Fibroblast of lung (primary cell): ENCODE measurements at regions not wholly inside any gene's neighbourhood (a gene's known extent, or its start where the extent isn't known, plus 50 kb on each side); places are given as distances from the start of the nearest gene placed in this dataset.
A peak's percentile ranks its signal among the peaks of the same experiment; 100 is the strongest.

ENCODE experiments used
- DNase-seq, 2 donors: peaks; one replicate each; pipeline versions ENCODE4 v3.0.0 to v3.0.0-alpha.2; 2010; ENCODE audit warnings: low read depth in 2 of 2
- H2AFZ ChIP-seq: 2 replicates; pipeline ENCODE4 v1.5.1; 2012; ENCODE audit warnings: low read length, control low read depth, inconsistent platforms
- H3K27ac ChIP-seq: 2 replicates; pipeline ENCODE4 v1.5.1; 2011; ENCODE audit warnings: low read length, control low read depth; ENCODE audit not compliant: insufficient read depth
- H3K27me3 ChIP-seq: 2 replicates; pipeline ENCODE4 v1.5.1; 2011; ENCODE audit warnings: mild to moderate bottlenecking, low read length; ENCODE audit not compliant: control insufficient read depth, insufficient read depth
- H3K36me3 ChIP-seq: 2 replicates; pipeline ENCODE4 v1.5.1; 2011; ENCODE audit warnings: low read length; ENCODE audit not compliant: control insufficient read depth, insufficient read depth
- H3K4me1 ChIP-seq: 2 replicates; pipeline ENCODE4 v1.5.1; 2011; ENCODE audit warnings: low read length; ENCODE audit not compliant: control insufficient read depth, insufficient read depth; ENCODE audit errors: extremely low read depth
- H3K4me2 ChIP-seq: 2 replicates; pipeline ENCODE4 v1.5.1; 2011; ENCODE audit warnings: low read length, control low read depth; ENCODE audit not compliant: insufficient read depth; ENCODE audit errors: extremely low read depth
- H3K4me3 ChIP-seq, 4 experiments: fragments of 200-600 bp in 1 of 4; sonication (generic) in 1 of 4; replicated peaks in 1 of 4; 2 replicates each; pipeline ENCODE4 v1.5.1; 2011 to 2016; ENCODE audit warnings: low read length in 4 of 4, low read depth in 3 of 4, mild to moderate bottlenecking in 3 of 4, control low read depth in 2 of 4, inconsistent platforms in 1 of 4, mixed read lengths in 1 of 4; ENCODE audit not compliant: insufficient read depth in 1 of 4; ENCODE audit errors: control extremely low read depth in 1 of 4
- H3K79me2 ChIP-seq: 2 replicates; pipeline ENCODE4 v1.5.1; 2012; ENCODE audit warnings: mild to moderate bottlenecking, low read length, inconsistent platforms; ENCODE audit not compliant: control insufficient read depth, insufficient read depth
- H3K9ac ChIP-seq: 2 replicates; pipeline ENCODE4 v1.5.1; 2011; ENCODE audit warnings: mild to moderate bottlenecking, low read length, control low read depth; ENCODE audit not compliant: insufficient read depth
- H3K9me3 ChIP-seq: 2 replicates; pipeline ENCODE4 v1.5.1; 2012; ENCODE audit warnings: low read depth, low read length; ENCODE audit not compliant: control insufficient read depth, insufficient read depth
- H4K20me1 ChIP-seq: 2 replicates; pipeline ENCODE4 v1.5.1; 2011; ENCODE audit warnings: low read length; ENCODE audit not compliant: control insufficient read depth, insufficient read depth; ENCODE audit errors: extremely low read depth
- EZH2 ChIP-seq: IDR thresholded peaks from 2 replicates; pipeline ENCODE4 v1.5.1; 2012; ENCODE audit warnings: low read length, control low read depth, mild to moderate bottlenecking; ENCODE audit errors: missing control alignments
- TF ChIP-seq, protein P1 (sequence below), 2 donors: IDR thresholded peaks in 1 of 2; conservative IDR thresholded peaks in 1 of 2; 1 replicate in 1 of 2; 2 replicates in 1 of 2; pipeline ENCODE4 v1.5.1; 2011 to 2012; ENCODE audit warnings: low read length in 2 of 2, control low read depth in 1 of 2, inconsistent platforms in 1 of 2, low read depth in 1 of 2, mild to moderate bottlenecking in 1 of 2

DNA sequence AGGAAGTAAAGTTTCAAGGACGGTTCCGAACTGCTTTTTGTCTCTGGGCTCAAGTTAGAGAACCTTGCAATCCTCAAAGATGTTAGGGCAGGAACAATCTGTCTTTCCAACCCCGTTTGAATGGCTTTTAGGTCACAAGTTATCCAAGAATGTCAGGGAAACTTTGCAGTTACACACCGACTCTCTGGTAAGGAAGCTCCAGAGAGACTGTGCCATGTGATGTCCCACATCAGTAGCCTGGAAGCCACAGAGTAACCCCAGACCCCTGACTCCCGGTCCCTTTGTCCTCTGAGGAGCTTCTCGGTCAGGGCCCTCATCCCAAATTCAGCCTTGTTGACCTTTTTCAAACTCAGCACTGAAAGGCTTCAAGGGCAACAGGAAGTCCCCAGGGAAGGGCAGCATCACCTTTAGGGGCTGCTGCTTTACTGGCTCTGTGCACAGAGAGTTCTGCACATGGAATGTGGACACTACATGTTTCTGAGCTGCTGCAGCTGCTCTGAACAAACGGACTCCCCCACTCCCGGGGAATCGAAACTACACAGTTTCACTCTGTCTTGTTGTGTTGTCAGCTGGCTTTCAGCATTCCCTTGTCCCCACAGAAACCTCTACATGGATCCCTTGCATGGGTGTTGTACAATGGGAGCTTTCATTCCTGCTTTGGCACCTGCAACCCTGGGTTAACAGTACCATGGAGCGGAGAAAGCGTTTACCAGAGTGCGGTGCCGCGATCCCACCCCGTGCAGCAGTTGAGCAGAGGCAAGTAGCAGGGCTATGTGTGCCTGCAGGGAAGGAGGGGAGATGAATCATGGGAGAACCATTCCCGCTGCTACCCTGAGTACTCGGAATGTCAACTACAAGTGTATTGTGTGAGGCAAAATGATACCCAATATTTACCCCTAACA is 408.2 kb upstream of the THBS1 start:
- Histone ChIP-seq H2AFZ (peak overlapping the region; percentile 33), H3K4me3 (peak overlapping the region; percentile 4 to 41 (median 16)), H4K20me1 (no peaks in the 10 kb centered on the region), H3K79me2 (no peaks in the 10 kb centered on the region), H3K27me3 (no peaks in the 10 kb centered on the region), H3K36me3 (no peaks in the 10 kb centered on the region), H3K9me3 (no peaks in the 10 kb centered on the region), H3K4me2 (peak overlapping the region; percentile 77), H3K27ac (peak overlapping the region; percentile 89), H3K9ac (peak overlapping the region; percentile 63), H3K4me1 (peaks cover 9% of the 10 kb centered on the region)
- no peak for TF ChIP-seq EZH2
- TF ChIP-seq, protein P1, sequence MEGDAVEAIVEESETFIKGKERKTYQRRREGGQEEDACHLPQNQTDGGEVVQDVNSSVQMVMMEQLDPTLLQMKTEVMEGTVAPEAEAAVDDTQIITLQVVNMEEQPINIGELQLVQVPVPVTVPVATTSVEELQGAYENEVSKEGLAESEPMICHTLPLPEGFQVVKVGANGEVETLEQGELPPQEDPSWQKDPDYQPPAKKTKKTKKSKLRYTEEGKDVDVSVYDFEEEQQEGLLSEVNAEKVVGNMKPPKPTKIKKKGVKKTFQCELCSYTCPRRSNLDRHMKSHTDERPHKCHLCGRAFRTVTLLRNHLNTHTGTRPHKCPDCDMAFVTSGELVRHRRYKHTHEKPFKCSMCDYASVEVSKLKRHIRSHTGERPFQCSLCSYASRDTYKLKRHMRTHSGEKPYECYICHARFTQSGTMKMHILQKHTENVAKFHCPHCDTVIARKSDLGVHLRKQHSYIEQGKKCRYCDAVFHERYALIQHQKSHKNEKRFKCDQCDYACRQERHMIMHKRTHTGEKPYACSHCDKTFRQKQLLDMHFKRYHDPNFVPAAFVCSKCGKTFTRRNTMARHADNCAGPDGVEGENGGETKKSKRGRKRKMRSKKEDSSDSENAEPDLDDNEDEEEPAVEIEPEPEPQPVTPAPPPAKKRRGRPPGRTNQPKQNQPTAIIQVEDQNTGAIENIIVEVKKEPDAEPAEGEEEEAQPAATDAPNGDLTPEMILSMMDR (conservative IDR thresholded peaks at IDR 0.05 in 1 of 2, IDR thresholded peaks at IDR 0.05 in 1 of 2; ENCODE audit: low read depth in 1 of 2, low read length in 2 of 2), result no peak
- peak; percentile 73 to 89 for DNase-seq

DNA sequence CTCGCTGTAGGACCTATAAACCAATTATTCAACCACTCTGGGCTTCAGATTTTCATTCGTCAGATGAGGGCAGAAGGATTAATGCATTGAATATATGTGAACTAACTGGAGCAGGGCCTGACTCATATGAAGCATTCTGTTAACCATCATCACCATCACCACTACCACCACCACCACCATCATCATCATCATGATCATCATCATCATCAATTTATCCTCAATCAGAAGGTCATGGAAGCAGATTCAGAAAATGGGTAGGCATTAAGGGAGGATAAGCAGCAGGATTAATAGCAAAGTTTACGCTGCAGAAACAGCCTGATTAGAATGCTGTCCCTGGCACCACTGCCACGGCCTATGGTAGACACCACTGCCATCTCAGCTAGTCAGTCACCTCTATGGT is 407.5 kb upstream of the THBS1 start:
- peak overlapping the region; percentile 89 for H3K27ac ChIP-seq
- TF ChIP-seq EZH2, result no peak
- no peak overlapping the region for H2AFZ ChIP-seq
- H3K9ac ChIP-seq, result no peak overlapping the region
- H3K4me1 ChIP-seq, result peaks cover 9% of the 10 kb centered on the region
- no peaks in the 10 kb centered on the region for H3K79me2 ChIP-seq
- no peaks in the 10 kb centered on the region for H4K20me1 ChIP-seq
- H3K4me2 ChIP-seq, result no peak overlapping the region
- H3K4me3 ChIP-seq, result no peak overlapping the region
- H3K36me3 ChIP-seq, result no peaks in the 10 kb centered on the region
- H3K27me3 ChIP-seq, result no peaks in the 10 kb centered on the region
- no peaks in the 10 kb centered on the region for H3K9me3 ChIP-seq
- no peak for DNase-seq

DNA sequence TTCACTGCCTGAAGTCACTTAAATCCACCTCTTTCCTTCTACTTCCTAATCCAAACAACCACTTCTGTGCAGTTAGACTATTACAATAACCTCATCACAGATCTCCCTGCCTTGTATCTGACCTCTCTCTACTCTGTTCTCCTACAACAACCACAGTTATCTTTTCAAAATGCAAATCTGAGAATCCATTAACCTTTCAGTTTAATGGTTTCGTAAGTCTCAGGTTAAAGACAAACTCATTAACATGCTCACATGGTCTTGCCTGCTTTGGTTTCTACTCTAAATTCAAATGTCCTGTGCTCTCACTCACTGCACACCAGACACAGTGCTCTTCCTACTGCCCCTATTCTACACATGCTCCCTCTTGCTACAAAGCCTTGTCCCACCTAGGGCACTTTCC is 406.5 kb upstream of the THBS1 start:
- TF ChIP-seq, protein P1 (conservative IDR thresholded peaks at IDR 0.05 in 1 of 2, IDR thresholded peaks at IDR 0.05 in 1 of 2; ENCODE audit: low read depth in 1 of 2, low read length in 2 of 2), result no peak
- no peak for TF ChIP-seq EZH2
- no peak for DNase-seq
- Histone ChIP-seq H3K36me3 (no peaks in the 10 kb centered on the region), H2AFZ (no peak overlapping the region), H3K9me3 (no peaks in the 10 kb centered on the region), H3K4me3 (no peak overlapping the region), H3K27ac (no peak overlapping the region), H4K20me1 (no peaks in the 10 kb centered on the region), H3K4me2 (no peak overlapping the region), H3K9ac (no peak overlapping the region), H3K27me3 (no peaks in the 10 kb centered on the region), H3K4me1 (peaks cover 9% of the 10 kb centered on the region), H3K79me2 (no peaks in the 10 kb centered on the region)
